ENCODE measurements at regions not wholly inside any gene's neighbourhood (a gene's known extent, or its start where the extent isn't known, plus 50 kb on each side); places are given as distances from the start of the nearest gene placed in this dataset.

- no peak for DNase-seq (ENCODE audit: extremely low read depth, low read depth)
- no peak for TF ChIP-seq CTCF (IDR thresholded peaks at IDR 0.05; ENCODE audit: low read depth, low read length)
Observed at GRCh38 chr18:78158943-78159342, 820.7 kb upstream of the SALL3 start.

DNA sequence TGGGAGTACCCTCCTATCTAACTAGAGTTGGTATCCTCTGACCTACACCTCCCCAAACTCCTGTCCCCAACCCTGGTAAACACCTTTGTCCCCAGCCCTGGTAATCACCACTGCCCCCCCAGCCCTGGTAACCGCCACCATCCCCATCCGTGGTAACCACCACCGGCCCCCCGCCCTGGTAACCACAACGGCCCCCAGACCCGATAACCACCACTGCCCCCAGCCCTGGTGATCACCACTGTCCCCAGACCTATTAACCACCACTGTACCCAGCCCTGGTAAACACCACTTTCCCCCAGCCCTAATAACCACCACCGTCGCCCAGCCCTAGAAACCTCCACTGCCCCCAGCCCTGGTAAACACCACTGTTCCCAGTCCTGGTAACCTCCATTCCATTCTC, 820.2 kb upstream of the SALL3 start:
- no peak for DNase-seq (ENCODE audit: extremely low read depth, low read depth)
- no peak for TF ChIP-seq CTCF (IDR thresholded peaks at IDR 0.05; ENCODE audit: low read depth, low read length)

DNA sequence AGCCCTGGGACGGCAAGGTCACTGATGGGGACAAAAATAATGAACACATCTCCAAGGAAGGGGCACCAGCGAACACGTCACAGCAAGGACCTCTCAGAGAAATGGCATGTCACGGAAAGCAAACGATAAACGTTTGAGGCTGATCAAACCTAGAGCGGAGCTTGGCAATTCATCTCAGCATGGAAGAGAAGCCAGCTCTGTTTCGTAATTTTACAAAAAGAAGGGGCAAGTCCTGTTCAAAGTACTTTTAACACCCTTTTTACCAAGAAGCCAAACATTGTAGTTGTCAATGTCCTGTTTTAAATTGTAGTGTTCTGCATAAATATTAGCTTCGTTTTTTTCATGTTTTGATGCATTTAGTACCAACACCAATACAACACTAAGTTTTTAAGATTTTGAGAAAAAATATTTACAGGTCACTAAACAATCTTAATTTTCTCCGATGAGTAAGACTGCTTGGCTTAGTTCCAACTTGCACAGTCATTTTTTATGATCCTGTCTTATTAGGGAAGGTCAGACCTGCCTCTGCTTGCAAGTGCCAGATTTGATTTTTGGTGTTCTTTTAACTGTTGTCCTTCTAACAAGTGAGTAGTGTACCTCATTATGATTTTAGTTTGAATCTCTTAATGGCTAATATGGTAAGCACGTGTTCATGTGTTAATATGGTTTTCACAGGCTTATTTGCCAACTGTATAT, 818.5 kb upstream of the SALL3 start:
- DNase-seq (ENCODE audit: extremely low read depth, low read depth): no peak
- no peak for TF ChIP-seq CTCF (IDR thresholded peaks at IDR 0.05; ENCODE audit: low read depth, low read length)

- TF ChIP-seq CTCF (IDR thresholded peaks at IDR 0.05; ENCODE audit: low read depth, low read length): no peak
- no peak for DNase-seq (ENCODE audit: extremely low read depth, low read depth)
Observed at GRCh38 chr18:78165525-78165924, 814.1 kb upstream of the SALL3 start.

GRCh38 chr18:78168526-78168925, 811.1 kb upstream of the SALL3 start:
- TF ChIP-seq CTCF (IDR thresholded peaks at IDR 0.05; ENCODE audit: low read depth, low read length): no peak
- no peak for DNase-seq (ENCODE audit: extremely low read depth, low read depth)

- no peak for TF ChIP-seq CTCF (IDR thresholded peaks at IDR 0.05; ENCODE audit: low read depth, low read length)
- no peak for DNase-seq (ENCODE audit: extremely low read depth, low read depth)
Observed at GRCh38 chr18:78169174-78169864, 810.3 kb upstream of the SALL3 start.

DNA sequence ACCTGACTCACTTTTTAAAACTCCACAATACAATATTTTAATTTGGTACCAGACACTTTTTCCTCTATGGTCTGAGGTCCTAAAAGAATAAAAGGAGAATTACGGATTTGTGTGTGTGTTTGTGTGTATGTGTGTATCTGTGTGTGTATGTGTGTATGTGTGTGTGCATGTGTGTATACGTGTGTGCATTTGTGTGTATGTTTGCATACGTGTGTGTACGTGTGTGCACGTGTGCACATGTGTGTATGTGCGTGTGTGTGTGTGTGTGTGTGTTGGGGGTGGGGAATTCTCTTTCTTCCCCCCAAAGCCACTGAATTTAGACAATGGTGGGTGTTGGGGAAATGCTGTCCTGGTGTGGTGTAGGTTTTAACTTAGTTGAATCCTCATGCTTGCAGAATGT, 807.7 kb upstream of the SALL3 start:
- TF ChIP-seq CTCF (IDR thresholded peaks at IDR 0.05; ENCODE audit: low read depth, low read length): no peak
- DNase-seq (ENCODE audit: extremely low read depth, low read depth): no peak

Data from AG09319 (cell line).